HG02571 (cell line): ENCODE measurements at regions not wholly inside any gene's neighbourhood (a gene's known extent, or its start where the extent isn't known, plus 50 kb on each side); places are given as distances from the start of the nearest gene placed in this dataset.

Source experiments
- ATAC-seq: cut with Tn5 transposase; IDR thresholded peaks from one replicate; pipeline ENCODE4 v1.9.1; 2021; ENCODE audit warnings: mild to moderate bottlenecking, moderate library complexity; ENCODE audit not compliant: unreplicated experiment

DNA sequence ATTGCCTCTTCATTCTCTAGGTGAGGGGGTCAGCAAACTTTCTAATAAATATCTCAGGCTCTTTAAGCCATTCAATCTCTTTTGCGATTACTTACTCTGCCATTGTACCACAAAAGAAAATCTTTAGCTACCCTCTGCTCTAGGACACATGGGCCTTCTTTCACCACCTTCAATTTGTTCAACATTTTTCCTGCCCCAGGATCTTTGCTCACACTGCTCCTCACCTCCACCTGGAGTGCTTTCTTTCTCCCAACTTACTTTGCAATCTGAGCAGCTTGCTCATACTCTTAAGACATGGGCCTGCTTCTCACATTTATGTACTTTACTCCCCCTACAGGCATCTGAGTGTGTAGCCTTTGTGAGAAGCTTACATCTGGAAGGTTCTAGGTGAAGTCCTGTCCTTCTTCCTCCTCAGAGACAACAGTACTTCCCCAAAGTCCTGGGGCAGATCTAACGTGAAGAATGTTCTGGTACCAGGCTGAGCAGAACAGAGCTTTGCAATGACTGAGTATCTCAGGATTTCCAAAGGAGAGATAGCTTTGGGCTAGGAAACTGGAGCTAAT is 55.0 kb upstream of the PRDM5 start:
- peak; percentile 90 for ATAC-seq

DNA sequence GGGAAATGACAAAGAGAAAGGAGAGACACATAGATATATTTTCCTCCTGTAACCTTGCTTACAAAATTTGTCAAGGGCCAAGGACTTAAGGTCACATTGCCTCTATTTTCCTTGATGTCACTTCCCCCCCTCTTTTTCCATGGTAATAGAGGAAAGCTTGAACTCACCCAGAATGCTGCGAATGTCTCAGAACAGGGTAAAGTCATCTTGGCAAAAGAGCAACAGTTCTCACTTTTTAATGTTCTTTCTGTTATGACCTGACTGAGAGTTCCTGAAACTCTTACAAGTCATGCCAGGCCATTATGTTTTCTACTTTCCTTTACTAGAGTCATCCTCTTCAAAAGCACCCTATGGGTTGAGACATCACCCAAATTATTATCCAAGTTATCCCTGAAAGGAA is 50.7 kb upstream of the PRDM5 start:
- ATAC-seq: no peak
